K562 (cell line): ENCODE measurements at regions not wholly inside any gene's neighbourhood (a gene's known extent, or its start where the extent isn't known, plus 50 kb on each side); places are given as distances from the start of the nearest gene placed in this dataset.

Source experiments
- ATAC-seq: fragments of 200-7000 bp; cut with Tn5 transposase; 3 replicates; pipeline ENCODE4 v1.9.1; 2020; ENCODE audit warnings: moderate library complexity
- BruUV-seq: library from RNA; stranded (reverse); fragments of 400-500 nt; replicated peaks from 2 replicates; lab custom pipeline; 2021; lab: Mats Ljungman, UMichigan
- CTCF ChIA-PET: fragments of 300-600 bp; formaldehyde crosslinking; extraction: SDS; loops from one replicate; lab custom pipeline; 2021; ENCODE audit warnings: low intra/inter-chr PET ratio; lab: Yijun Ruan, JAX
- POLR2A ChIA-PET: fragments of 300-600, 350-650 bp; sonication (Branson Sonifier 250); formaldehyde crosslinking; extraction: SDS; loops from one replicate; lab custom pipeline; 2021; ENCODE audit warnings: antibody characterized with exemption, inconsistent platforms; lab: Yijun Ruan, JAX
- DNase-seq, 4 experiments: peaks; one replicate each; pipeline versions ENCODE4 v3.0.0 to v3.0.0-alpha.2; 2011 to 2018; ENCODE audit warnings: low spot score in 3 of 4, mixed read lengths in 3 of 4; ENCODE audit errors: extremely low read depth in 1 of 4
- FAIRE-seq: peaks from 2 replicates; lab custom pipeline; 2011; peaks lifted over from hg19 to GRCh38; lab: Jason Lieb, UNC
- H2AFZ ChIP-seq: 2 replicates; pipeline ENCODE4 v1.6.0; 2011; ENCODE audit warnings: low read depth, low read length, control low read depth, inconsistent platforms
- H3K27ac ChIP-seq: fragments of 200-600 bp; 3 replicates; pipeline ENCODE4 v1.8.0; 2011; ENCODE audit warnings: low read depth, mild to moderate bottlenecking, control low read depth, inconsistent platforms, low read length, moderate library complexity, mixed read lengths; ENCODE audit errors: extremely low read depth
- H3K27me3 ChIP-seq, 2 experiments: fragments of 300-600 bp in 1 of 2; 2 replicates in 1 of 2; 3 replicates in 1 of 2; pipeline versions ENCODE4 v1.6.0 to v1.8.0; 2011; ENCODE audit warnings: inconsistent platforms in 2 of 2, low read length in 2 of 2, mild to moderate bottlenecking in 1 of 2, mixed read lengths in 1 of 2, moderate library complexity in 1 of 2; ENCODE audit not compliant: control insufficient read depth in 2 of 2, insufficient read depth in 2 of 2
- H3K36me3 ChIP-seq: fragments of 300-600 bp; 3 replicates; pipeline ENCODE4 v1.8.0; 2011; ENCODE audit warnings: mild to moderate bottlenecking, low read length, inconsistent platforms; ENCODE audit not compliant: control insufficient read depth, insufficient read depth
- H3K4me1 ChIP-seq, 2 experiments: fragments of 200-600 bp in 1 of 2; replicated peaks in 1 of 2; 2 replicates in 1 of 2; 3 replicates in 1 of 2; pipeline versions ENCODE4 v1.5.1 to v1.8.0; 2011; ENCODE audit warnings: inconsistent platforms in 2 of 2, low read length in 2 of 2, mild to moderate bottlenecking in 1 of 2, mixed read lengths in 1 of 2, moderate library complexity in 1 of 2; ENCODE audit not compliant: control insufficient read depth in 2 of 2, insufficient read depth in 2 of 2
- H3K4me2 ChIP-seq: 2 replicates; pipeline ENCODE4 v1.6.1; 2011; ENCODE audit warnings: low read length, control low read depth, inconsistent platforms, mixed read lengths; ENCODE audit not compliant: insufficient read depth
- H3K4me3 ChIP-seq: fragments of 200-600 bp; sonication (generic), shearing (Covaris generic); 2 replicates; pipeline ENCODE4 v1.5.1; 2016; ENCODE audit warnings: control low read depth, inconsistent platforms
- H3K79me2 ChIP-seq: fragments of 200-600 bp; 3 replicates; pipeline ENCODE4 v1.8.0; 2011; ENCODE audit warnings: low read length, inconsistent platforms; ENCODE audit not compliant: control insufficient read depth, insufficient read depth
- H3K9ac ChIP-seq, 2 experiments: 2 replicates each; pipeline versions ENCODE4 v1.6.0 to v1.6.1; 2011; ENCODE audit warnings: low read depth in 2 of 2, low read length in 2 of 2, control low read depth in 1 of 2, inconsistent platforms in 1 of 2, mild to moderate bottlenecking in 1 of 2, mixed read lengths in 1 of 2; ENCODE audit not compliant: insufficient read depth in 1 of 2
- H3K9me1 ChIP-seq: one replicate; pipeline ENCODE4 v1.6.0; 2011; ENCODE audit warnings: inconsistent platforms, mild to moderate bottlenecking, low read length, moderate library complexity; ENCODE audit not compliant: control insufficient read depth, insufficient read depth
- H3K9me3 ChIP-seq: replicated peaks from 2 replicates; pipeline ENCODE4 v1.5.1; 2011; ENCODE audit warnings: low read depth, low read length, inconsistent platforms; ENCODE audit not compliant: control insufficient read depth, insufficient read depth
- H4K20me1 ChIP-seq: replicated peaks from 2 replicates; pipeline ENCODE4 v1.6.1; 2011; ENCODE audit warnings: low read length, inconsistent platforms, mixed read lengths; ENCODE audit not compliant: control insufficient read depth, insufficient read depth
- BRF1 ChIP-seq: IDR thresholded peaks from 3 replicates; pipeline ENCODE4 v1.6.1; 2011; ENCODE audit warnings: borderline replicate concordance, mild to moderate bottlenecking; ENCODE audit not compliant: insufficient read length; ENCODE audit errors: extremely low read depth
- DDX20 ChIP-seq: fragments of 450-650 bp; IDR thresholded peaks from 2 replicates; pipeline ENCODE4 v1.6.1; 2016; ENCODE audit warnings: missing genetic modification characterization, low read depth, mild to moderate bottlenecking, missing compliant biosample characterization, moderate library complexity
- HDAC3 ChIP-seq: fragments of 450-650 bp; IDR thresholded peaks from 2 replicates; pipeline ENCODE4 v1.6.1; 2018; ENCODE audit warnings: borderline replicate concordance, mild to moderate bottlenecking, moderate library complexity; ENCODE audit not compliant: partially characterized antibody
- KAT2B ChIP-seq: IDR thresholded peaks from one replicate; pipeline ENCODE4 v1.6.1; 2012; ENCODE audit warnings: low read depth, mild to moderate bottlenecking, control low read depth, inconsistent platforms, low read length, moderate library complexity
- SMAD3 ChIP-seq: fragments of 450-650 bp; formaldehyde crosslinking; conservative IDR thresholded peaks from 2 replicates; pipeline ENCODE4 v1.4.0; 2020; ENCODE audit warnings: mild to moderate bottlenecking
- SMC3 ChIP-seq: conservative IDR thresholded peaks from 2 replicates; pipeline ENCODE4 v1.6.1; 2011; ENCODE audit warnings: low read depth, low read length, improper control_type of control experiment; ENCODE audit not compliant: insufficient read depth
- TBP ChIP-seq: optimal IDR thresholded peaks from 2 replicates; pipeline ENCODE3; 2011; ENCODE audit warnings: low read depth, low read length, improper control_type of control experiment
- TFAM ChIP-seq: fragments of 250-450 bp; sonication (Bioruptor Pico); conservative IDR thresholded peaks from 2 replicates; pipeline ENCODE4 v1.5.0; 2021; ENCODE audit warnings: mild to moderate bottlenecking, moderate library complexity
- ZNF436 ChIP-seq: fragments of 250-450, 450-650 bp; sonication (Bioruptor Pico); formaldehyde crosslinking; IDR thresholded peaks from 2 replicates; pipeline ENCODE4 v1.7.0; 2020; ENCODE audit warnings: mild to moderate bottlenecking
- ZNF551 ChIP-seq: fragments of 250-450 bp; sonication (Bioruptor Pico); IDR thresholded peaks from 2 replicates; pipeline ENCODE4 v1.5.0; 2021; ENCODE audit warnings: mild to moderate bottlenecking, moderate library complexity
- WGBS: fragments of 100-300 bp; shearing (Covaris generic); methylation state at CpG from one replicate; pipeline ENCODE4 v1.1.6; 2016; ENCODE audit warnings: low coverage, mixed read lengths; ENCODE audit not compliant: insufficient coverage; ENCODE audit errors: missing lambda C conversion rate; 5-methylcytosine and 5-hydroxymethylcytosine counted together
- in situ Hi-C: fragments of 300-500 bp; cut with MboI; formaldehyde crosslinking; loops from 4 replicates; pipeline ENCODE4 v1.15.0; 2018; ENCODE audit warnings: inconsistent platforms, mixed read lengths
- intact Hi-C: fragments of 100-400 bp; cut with micrococcal nuclease; formaldehyde crosslinking; loops from 2 replicates; pipeline ENCODE4 v1.14.2; 2022

- no peak for ATAC-seq
- Histone ChIP-seq H2AFZ (no peak overlapping the region), H3K9ac (no peak overlapping the region), H3K27ac (no peak overlapping the region), H3K9me1 (no peaks in the 10 kb centered on the region), H3K9me3 (no peaks in the 10 kb centered on the region), H3K27me3 (no peaks in the 10 kb centered on the region), H3K36me3 (no peaks in the 10 kb centered on the region), H3K79me2 (no peaks in the 10 kb centered on the region), H3K4me2 (no peak overlapping the region), H4K20me1 (no peaks in the 10 kb centered on the region), H3K4me3 (no peak overlapping the region), H3K4me1 (no peaks in the 10 kb centered on the region)
- no peak for DNase-seq
- intact Hi-C loops (no loop called here), in situ Hi-C loops (no loop called here)
- CTCF ChIA-PET = no interaction called here
- no peak for TF ChIP-seq ZNF436 (CRISPR knock-in tag)
- no peak for TF ChIP-seq SMC3
- no peak for TF ChIP-seq TBP
- TF ChIP-seq SMAD3 (CRISPR knock-in tag) = no peak
- TF ChIP-seq HDAC3 = no peak
- TF ChIP-seq ZNF551 = no peak
- no peak for TF ChIP-seq BRF1
- TF ChIP-seq DDX20 = no peak
- no peak for TF ChIP-seq KAT2B
- no peak for TF ChIP-seq TFAM (CRISPR knock-in tag)
- 0% methylated on average over 4 of the region's 4 CpGs for WGBS
- POLR2A ChIA-PET = no interaction called here
- no TSS peak for BruUV-seq
- no peak for FAIRE-seq
These were observed 56.4 kb downstream of the NEUROD6 start for GRCh38 chr7:31284106-31284505.
